ENCODE measurements at regions not wholly inside any gene's neighbourhood (a gene's known extent, or its start where the extent isn't known, plus 50 kb on each side); places are given as distances from the start of the nearest gene placed in this dataset.

- H2AFZ ChIP-seq, result no peak overlapping the region
- H3F3A ChIP-seq (ENCODE audit: insufficient read depth), result no peaks in the 10 kb centered on the region
- H3K4me1 ChIP-seq (ENCODE audit: insufficient read depth), result peaks cover 10% of the 10 kb centered on the region
- no peak for TF ChIP-seq EZH2 (IDR thresholded peaks at IDR 0.05; ENCODE audit: insufficient read depth, poor library complexity, severe bottlenecking)
- TF ChIP-seq EZH2phosphoT487 (IDR thresholded peaks at IDR 0.05; ENCODE audit: insufficient read depth, low read depth), result no peak
- H4K20me1 ChIP-seq (ENCODE audit: insufficient read depth), result no peaks in the 10 kb centered on the region
- H3K27me3 ChIP-seq (replicated peaks; ENCODE audit: insufficient read depth), result peaks cover 17% of the 10 kb centered on the region
- H3K9me3 ChIP-seq (ENCODE audit: low read depth), result no peaks in the 10 kb centered on the region
- no peak overlapping the region for H3K27ac ChIP-seq
- H3K36me3 ChIP-seq (ENCODE audit: low read depth), result no peaks in the 10 kb centered on the region
- in situ Hi-C loops (cut with MboI), result no loop called here
- DNase-seq, result no peak
- H3K79me2 ChIP-seq (ENCODE audit: insufficient read depth), result no peaks in the 10 kb centered on the region
- H3K9ac ChIP-seq, result no peak overlapping the region
- H3K9me2 ChIP-seq (ENCODE audit: insufficient read depth), result no peaks in the 10 kb centered on the region
- H3K4me3 ChIP-seq, result no peak overlapping the region
- 32 to 38% methylated on average over 6 of the region's 6 CpGs for WGBS, 2 experiments (ENCODE audit: low coverage in 1 of 2, low lambda C conversion rate in 2 of 2, missing lambda C conversion rate in 2 of 2)
- no peak overlapping the region for H3K4me2 ChIP-seq (ENCODE audit: unreplicated experiment)
These were observed 50.4 kb upstream of the GRIP2 start for GRCh38 chr3:14590569-14590968.

GRCh38 chr3:14592390-14592789 is 52.2 kb upstream of the GRIP2 start:
- Histone ChIP-seq H3K9me3 (ENCODE audit: low read depth) (no peaks in the 10 kb centered on the region), H3K9ac (no peak overlapping the region), H3K79me2 (ENCODE audit: insufficient read depth) (no peaks in the 10 kb centered on the region), H2AFZ (no peak overlapping the region), H3K4me2 (ENCODE audit: unreplicated experiment) (no peak overlapping the region), H3K27me3 (replicated peaks; ENCODE audit: insufficient read depth) (peaks cover 29% of the 10 kb centered on the region), H3K9me2 (ENCODE audit: insufficient read depth) (no peaks in the 10 kb centered on the region), H3K27ac (no peak overlapping the region), H3K4me1 (ENCODE audit: insufficient read depth) (peaks cover 10% of the 10 kb centered on the region), H4K20me1 (ENCODE audit: insufficient read depth) (no peaks in the 10 kb centered on the region), H3K36me3 (ENCODE audit: low read depth) (no peaks in the 10 kb centered on the region), H3K4me3 (no peak overlapping the region), H3F3A (ENCODE audit: insufficient read depth) (no peaks in the 10 kb centered on the region)
- TF ChIP-seq EZH2phosphoT487 (IDR thresholded peaks at IDR 0.05; ENCODE audit: insufficient read depth, low read depth) (no peak), EZH2 (IDR thresholded peaks at IDR 0.05; ENCODE audit: insufficient read depth, poor library complexity, severe bottlenecking) (no peak)
- in situ Hi-C loops (cut with MboI), result no loop called here
- WGBS, 2 experiments (ENCODE audit: low coverage in 1 of 2, low lambda C conversion rate in 2 of 2, missing lambda C conversion rate in 2 of 2), result 59 to 61% methylated on average over 9 of the region's 9 CpGs
- no peak for DNase-seq

- in situ Hi-C loops (cut with MboI), result no loop called here
- Histone ChIP-seq H3K9me2 (ENCODE audit: insufficient read depth) (no peaks in the 10 kb centered on the region), H4K20me1 (ENCODE audit: insufficient read depth) (no peaks in the 10 kb centered on the region), H3K4me3 (no peak overlapping the region), H3F3A (ENCODE audit: insufficient read depth) (no peaks in the 10 kb centered on the region), H3K79me2 (ENCODE audit: insufficient read depth) (no peaks in the 10 kb centered on the region), H3K36me3 (ENCODE audit: low read depth) (no peaks in the 10 kb centered on the region), H3K27me3 (replicated peaks; ENCODE audit: insufficient read depth) (peaks cover 30% of the 10 kb centered on the region), H3K27ac (no peak overlapping the region), H2AFZ (no peak overlapping the region), H3K4me2 (ENCODE audit: unreplicated experiment) (no peak overlapping the region), H3K4me1 (ENCODE audit: insufficient read depth) (peaks cover 7% of the 10 kb centered on the region), H3K9me3 (ENCODE audit: low read depth) (no peaks in the 10 kb centered on the region), H3K9ac (no peak overlapping the region)
- TF ChIP-seq EZH2phosphoT487 (IDR thresholded peaks at IDR 0.05; ENCODE audit: insufficient read depth, low read depth), result no peak
- 42 to 49% methylated on average over 5 of the region's 5 CpGs for WGBS, 2 experiments (ENCODE audit: low coverage in 1 of 2, low lambda C conversion rate in 2 of 2, missing lambda C conversion rate in 2 of 2)
- DNase-seq, result no peak
These were observed 52.7 kb upstream of the GRIP2 start for GRCh38 chr3:14592836-14593235.

GRCh38 chr3:14594234-14594633 is 54.1 kb upstream of the GRIP2 start:
- in situ Hi-C loops (cut with MboI), result no loop called here
- TF ChIP-seq EZH2 (IDR thresholded peaks at IDR 0.05; ENCODE audit: insufficient read depth, poor library complexity, severe bottlenecking) (no peak), EZH2phosphoT487 (IDR thresholded peaks at IDR 0.05; ENCODE audit: insufficient read depth, low read depth) (no peak)
- Histone ChIP-seq H3K36me3 (ENCODE audit: low read depth) (no peaks in the 10 kb centered on the region), H2AFZ (no peak overlapping the region), H3K9ac (no peak overlapping the region), H3F3A (ENCODE audit: insufficient read depth) (no peaks in the 10 kb centered on the region), H3K4me2 (ENCODE audit: unreplicated experiment) (no peak overlapping the region), H3K9me2 (ENCODE audit: insufficient read depth) (no peaks in the 10 kb centered on the region), H4K20me1 (ENCODE audit: insufficient read depth) (no peaks in the 10 kb centered on the region), H3K4me1 (ENCODE audit: insufficient read depth) (no peaks in the 10 kb centered on the region), H3K79me2 (ENCODE audit: insufficient read depth) (no peaks in the 10 kb centered on the region), H3K4me3 (no peak overlapping the region), H3K27ac (no peak overlapping the region), H3K27me3 (replicated peaks; ENCODE audit: insufficient read depth) (peaks cover 30% of the 10 kb centered on the region), H3K9me3 (ENCODE audit: low read depth) (no peaks in the 10 kb centered on the region)
- no peak for DNase-seq
- 29 to 33% methylated on average over 7 to 8 of the region's 8 CpGs for WGBS, 2 experiments (ENCODE audit: low coverage in 1 of 2, low lambda C conversion rate in 2 of 2, missing lambda C conversion rate in 2 of 2)

GRCh38 chr3:14595561-14595960 is 55.4 kb upstream of the GRIP2 start:
- 27 to 42% methylated on average over 8 of the region's 8 CpGs for whole genome bisulfite sequencing, 2 experiments (ENCODE audit: low coverage in 1 of 2, low lambda C conversion rate in 2 of 2, missing lambda C conversion rate in 2 of 2)
- no peak overlapping the region for H2AFZ ChIP-seq
- no peaks in the 10 kb centered on the region for H3F3A ChIP-seq (ENCODE audit: insufficient read depth)
- H3K9ac ChIP-seq, result no peak overlapping the region
- H3K79me2 ChIP-seq (ENCODE audit: insufficient read depth), result no peaks in the 10 kb centered on the region
- H3K27me3 ChIP-seq (replicated peaks; ENCODE audit: insufficient read depth), result peaks cover 24% of the 10 kb centered on the region
- no peaks in the 10 kb centered on the region for H3K36me3 ChIP-seq (ENCODE audit: low read depth)
- no peaks in the 10 kb centered on the region for H3K9me2 ChIP-seq (ENCODE audit: insufficient read depth)
- no peak overlapping the region for H3K4me3 ChIP-seq
- in situ Hi-C loops (cut with MboI), result no loop called here
- H4K20me1 ChIP-seq (ENCODE audit: insufficient read depth), result no peaks in the 10 kb centered on the region
- no peak overlapping the region for H3K4me2 ChIP-seq (ENCODE audit: unreplicated experiment)
- H3K4me1 ChIP-seq (ENCODE audit: insufficient read depth), result no peaks in the 10 kb centered on the region
- DNase-seq, result no peak
- TF ChIP-seq EZH2phosphoT487 (IDR thresholded peaks at IDR 0.05; ENCODE audit: insufficient read depth, low read depth) (no peak), EZH2 (IDR thresholded peaks at IDR 0.05; ENCODE audit: insufficient read depth, poor library complexity, severe bottlenecking) (no peak)
- H3K9me3 ChIP-seq (ENCODE audit: low read depth), result no peaks in the 10 kb centered on the region
- H3K27ac ChIP-seq, result no peak overlapping the region

All from GM23248 (cell line).